ENCODE measurements at regions not wholly inside any gene's neighbourhood (a gene's known extent, or its start where the extent isn't known, plus 50 kb on each side); places are given as distances from the start of the nearest gene placed in this dataset.
A peak's percentile ranks its signal among the peaks of the same experiment; 100 is the strongest.
"Not testable (repeated sequence)": the region's sequence is repeated elsewhere in the genome, so short reads cannot be mapped to it uniquely, and the experiment has no call there.

GRCh38 chr3:8313560-8314267, 187.9 kb upstream of the LMCD1 start:
- Histone ChIP-seq H3K27me3 (ENCODE audit: control insufficient read depth, insufficient read depth, low read length) (peaks cover 2% of the 10 kb centered on the region), H3K4me3 (ENCODE audit: low read depth, low read length) (no peak overlapping the region), H3K36me3 (ENCODE audit: control insufficient read depth, insufficient read depth, low read length) (no peaks in the 10 kb centered on the region)
- TF ChIP-seq CTCF (IDR thresholded peaks at IDR 0.05; ENCODE audit: insufficient read depth, low read length, severe bottlenecking) = no peak
- FAIRE-seq = no peak
- DNase-seq (ENCODE audit: low read depth) = no peak

- H3K36me3 ChIP-seq (ENCODE audit: control insufficient read depth, insufficient read depth, low read length); H3K27me3 ChIP-seq (ENCODE audit: control insufficient read depth, insufficient read depth, low read length); DNase-seq (ENCODE audit: low read depth); H3K4me3 ChIP-seq (ENCODE audit: low read depth, low read length): not testable (repeated sequence)
- peak; percentile 36 for FAIRE-seq
Observed at GRCh38 chr3:8315526-8315925, 186.1 kb upstream of the LMCD1 start.

GRCh38 chr3:8317661-8318649, 183.7 kb upstream of the LMCD1 start:
- Histone ChIP-seq H3K36me3 (ENCODE audit: control insufficient read depth, insufficient read depth, low read length) (no peaks in the 10 kb centered on the region), H3K4me3 (ENCODE audit: low read depth, low read length) (no peak overlapping the region), H3K27me3 (ENCODE audit: control insufficient read depth, insufficient read depth, low read length) (peaks cover 2% of the 10 kb centered on the region)
- TF ChIP-seq CTCF (IDR thresholded peaks at IDR 0.05; ENCODE audit: insufficient read depth, low read length, severe bottlenecking) = no peak
- FAIRE-seq = no peak
- no peak for DNase-seq (ENCODE audit: low read depth)

DNA sequence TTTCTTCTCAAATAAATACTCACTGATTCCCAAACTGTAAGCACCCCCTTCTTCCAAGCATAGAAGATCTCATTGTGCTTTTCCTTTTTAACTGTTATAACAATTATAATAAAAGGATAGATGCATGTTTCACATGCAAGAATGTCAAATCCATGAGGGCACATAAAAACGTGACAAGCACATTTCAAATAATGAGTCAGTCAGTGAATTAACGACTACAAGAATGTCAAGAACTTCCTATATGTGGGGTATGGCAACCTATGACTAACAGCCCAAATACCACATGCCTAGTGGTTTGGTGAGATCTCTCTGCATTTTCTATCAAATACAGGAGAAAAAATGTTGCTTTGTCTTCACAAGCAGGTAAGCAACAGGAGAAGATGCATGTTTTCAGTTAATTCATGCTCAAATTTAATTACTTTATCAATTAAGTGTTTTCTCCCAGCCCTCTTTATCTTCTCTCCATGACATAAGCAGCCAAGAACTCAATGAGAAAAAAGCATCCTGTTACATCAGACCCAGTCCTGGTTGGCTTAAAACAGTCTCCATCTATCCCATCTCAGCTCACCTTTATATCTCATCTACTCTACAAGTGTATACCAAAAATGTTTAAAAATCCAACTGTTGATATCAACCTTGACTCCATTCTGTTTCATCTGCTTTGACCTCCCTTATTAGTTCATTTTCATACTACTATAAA, 181.5 kb upstream of the LMCD1 start:
- no peak for TF ChIP-seq CTCF (IDR thresholded peaks at IDR 0.05; ENCODE audit: insufficient read depth, low read length, severe bottlenecking)

GRCh38 chr3:8320711-8321458, 180.7 kb upstream of the LMCD1 start:
- DNase-seq (ENCODE audit: low read depth) = no peak
- no peak for TF ChIP-seq CTCF (IDR thresholded peaks at IDR 0.05; ENCODE audit: insufficient read depth, low read length, severe bottlenecking)
- peaks cover 2% of the 10 kb centered on the region for H3K27me3 ChIP-seq (ENCODE audit: control insufficient read depth, insufficient read depth, low read length)
- no peak for FAIRE-seq
- no peaks in the 10 kb centered on the region for H3K36me3 ChIP-seq (ENCODE audit: control insufficient read depth, insufficient read depth, low read length)
- no peak overlapping the region for H3K4me3 ChIP-seq (ENCODE audit: low read depth, low read length)

More for the DNA sequence above, 181.5 kb upstream of the LMCD1 start:
- Histone ChIP-seq H3K36me3 (ENCODE audit: control insufficient read depth, insufficient read depth, low read length) (no peaks in the 10 kb centered on the region), H3K4me3 (ENCODE audit: low read depth, low read length) (no peak overlapping the region), H3K27me3 (ENCODE audit: control insufficient read depth, insufficient read depth, low read length) (peaks cover 2% of the 10 kb centered on the region)
- FAIRE-seq (no peak), DNase-seq (ENCODE audit: low read depth) (peak; percentile 84)

Measured in bronchial epithelial cell (primary cell).